ENCODE measurements at regions not wholly inside any gene's neighbourhood (a gene's known extent, or its start where the extent isn't known, plus 50 kb on each side); places are given as distances from the start of the nearest gene placed in this dataset.

DNA sequence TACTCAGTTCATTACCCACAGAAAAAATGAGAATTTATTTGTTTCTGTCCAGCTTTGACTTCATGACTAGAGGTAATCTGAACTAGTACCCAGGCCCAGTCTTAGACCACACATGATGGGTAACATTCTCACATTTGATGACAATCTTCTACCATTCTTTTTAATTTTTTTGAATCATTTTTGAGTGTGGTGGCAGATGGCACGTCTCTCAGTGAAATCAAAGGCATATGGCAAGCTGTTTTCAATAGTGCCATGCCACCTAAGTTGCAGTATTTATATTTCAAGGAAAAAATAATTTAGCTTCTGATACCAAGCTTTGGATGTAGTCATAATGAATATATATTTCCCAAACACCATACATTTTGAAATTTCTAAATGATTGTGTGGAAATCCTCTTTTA is 88.8 kb upstream of the HS3ST5 start:
- Histone ChIP-seq H3K4me3 (replicated peaks in 1 of 3; ENCODE audit: insufficient read depth in 1 of 3, low read depth in 2 of 3, low read length in 3 of 3) (no peak overlapping the region), H2AFZ (ENCODE audit: low read length) (no peak overlapping the region), H3K4me1 (ENCODE audit: insufficient read depth, low read length) (peaks cover 9% of the 10 kb centered on the region), H4K20me1 (ENCODE audit: insufficient read depth, low read length) (no peaks in the 10 kb centered on the region), H3K27ac (ENCODE audit: extremely low read length, insufficient read depth, low read length) (no peak overlapping the region), H3K27me3 (ENCODE audit: control insufficient read depth in 1 of 2, insufficient read depth in 2 of 2, low read length in 2 of 2) (no peaks in the 10 kb centered on the region), H3K4me2 (ENCODE audit: low read depth, low read length) (no peak overlapping the region), H3K79me2 (ENCODE audit: insufficient read depth, low read length) (no peaks in the 10 kb centered on the region), H3K9ac (ENCODE audit: insufficient read depth, low read depth, low read length) (no peak overlapping the region), H3K36me3 (replicated peaks in 1 of 2; ENCODE audit: control insufficient read depth in 1 of 2, insufficient read depth in 2 of 2, low read length in 2 of 2) (no peaks in the 10 kb centered on the region), H3K9me3 (ENCODE audit: low read length) (no peaks in the 10 kb centered on the region)
- intact Hi-C loops (cut with micrococcal nuclease; ENCODE audit: unreplicated experiment) = no loop called here
- in situ Hi-C loops (cut with HindIII; ENCODE audit: extremely low pct_ligation_motif_present, low pct_unique_long_range_greater_than_20kb) = no loop called here
- TF ChIP-seq ZNF879 (CRISPR knock-in tag; IDR thresholded peaks at IDR 0.05) (no peak), ZNF660 (CRISPR knock-in tag; IDR thresholded peaks at IDR 0.05; ENCODE audit: borderline replicate concordance, low read depth) (no peak), ARNTL (CRISPR knock-in tag; IDR thresholded peaks at IDR 0.05) (no peak), ZBTB7A (CRISPR knock-in tag; IDR thresholded peaks at IDR 0.05) (no peak), ZNF550 (CRISPR knock-in tag; IDR thresholded peaks at IDR 0.05; ENCODE audit: borderline replicate concordance) (no peak), ADNP (CRISPR knock-in tag; IDR thresholded peaks at IDR 0.05) (no peak), ZNF83 (CRISPR knock-in tag; IDR thresholded peaks at IDR 0.05; ENCODE audit: borderline replicate concordance) (no peak), CENPX (CRISPR knock-in tag; IDR thresholded peaks at IDR 0.05) (no peak), ATAD3A (CRISPR knock-in tag; IDR thresholded peaks at IDR 0.05) (no peak), TCF7 (IDR thresholded peaks at IDR 0.05; ENCODE audit: low read depth) (no peak), ZNF781 (CRISPR knock-in tag; IDR thresholded peaks at IDR 0.05; ENCODE audit: borderline replicate concordance, not compliant biosample characterization) (no peak), ZFY (CRISPR knock-in tag; IDR thresholded peaks at IDR 0.05) (no peak)
- TF ChIP-seq, protein P1, sequence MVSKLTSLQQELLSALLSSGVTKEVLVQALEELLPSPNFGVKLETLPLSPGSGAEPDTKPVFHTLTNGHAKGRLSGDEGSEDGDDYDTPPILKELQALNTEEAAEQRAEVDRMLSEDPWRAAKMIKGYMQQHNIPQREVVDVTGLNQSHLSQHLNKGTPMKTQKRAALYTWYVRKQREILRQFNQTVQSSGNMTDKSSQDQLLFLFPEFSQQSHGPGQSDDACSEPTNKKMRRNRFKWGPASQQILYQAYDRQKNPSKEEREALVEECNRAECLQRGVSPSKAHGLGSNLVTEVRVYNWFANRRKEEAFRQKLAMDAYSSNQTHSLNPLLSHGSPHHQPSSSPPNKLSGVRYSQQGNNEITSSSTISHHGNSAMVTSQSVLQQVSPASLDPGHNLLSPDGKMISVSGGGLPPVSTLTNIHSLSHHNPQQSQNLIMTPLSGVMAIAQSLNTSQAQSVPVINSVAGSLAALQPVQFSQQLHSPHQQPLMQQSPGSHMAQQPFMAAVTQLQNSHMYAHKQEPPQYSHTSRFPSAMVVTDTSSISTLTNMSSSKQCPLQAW (CRISPR knock-in tag; IDR thresholded peaks at IDR 0.05) = no peak
- TF ChIP-seq, protein P2, sequence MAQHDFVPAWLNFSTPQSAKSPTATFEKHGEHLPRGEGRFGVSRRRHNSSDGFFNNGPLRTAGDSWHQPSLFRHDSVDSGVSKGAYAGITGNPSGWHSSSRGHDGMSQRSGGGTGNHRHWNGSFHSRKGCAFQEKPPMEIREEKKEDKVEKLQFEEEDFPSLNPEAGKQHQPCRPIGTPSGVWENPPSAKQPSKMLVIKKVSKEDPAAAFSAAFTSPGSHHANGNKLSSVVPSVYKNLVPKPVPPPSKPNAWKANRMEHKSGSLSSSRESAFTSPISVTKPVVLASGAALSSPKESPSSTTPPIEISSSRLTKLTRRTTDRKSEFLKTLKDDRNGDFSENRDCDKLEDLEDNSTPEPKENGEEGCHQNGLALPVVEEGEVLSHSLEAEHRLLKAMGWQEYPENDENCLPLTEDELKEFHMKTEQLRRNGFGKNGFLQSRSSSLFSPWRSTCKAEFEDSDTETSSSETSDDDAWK (CRISPR knock-in tag; IDR thresholded peaks at IDR 0.05) = no peak
- TF ChIP-seq, protein P3, sequence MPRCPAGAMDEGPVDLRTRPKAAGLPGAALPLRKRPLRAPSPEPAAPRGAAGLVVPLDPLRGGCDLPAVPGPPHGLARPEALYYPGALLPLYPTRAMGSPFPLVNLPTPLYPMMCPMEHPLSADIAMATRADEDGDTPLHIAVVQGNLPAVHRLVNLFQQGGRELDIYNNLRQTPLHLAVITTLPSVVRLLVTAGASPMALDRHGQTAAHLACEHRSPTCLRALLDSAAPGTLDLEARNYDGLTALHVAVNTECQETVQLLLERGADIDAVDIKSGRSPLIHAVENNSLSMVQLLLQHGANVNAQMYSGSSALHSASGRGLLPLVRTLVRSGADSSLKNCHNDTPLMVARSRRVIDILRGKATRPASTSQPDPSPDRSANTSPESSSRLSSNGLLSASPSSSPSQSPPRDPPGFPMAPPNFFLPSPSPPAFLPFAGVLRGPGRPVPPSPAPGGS (CRISPR knock-in tag; IDR thresholded peaks at IDR 0.05) = no peak
- TF ChIP-seq, protein P4, sequence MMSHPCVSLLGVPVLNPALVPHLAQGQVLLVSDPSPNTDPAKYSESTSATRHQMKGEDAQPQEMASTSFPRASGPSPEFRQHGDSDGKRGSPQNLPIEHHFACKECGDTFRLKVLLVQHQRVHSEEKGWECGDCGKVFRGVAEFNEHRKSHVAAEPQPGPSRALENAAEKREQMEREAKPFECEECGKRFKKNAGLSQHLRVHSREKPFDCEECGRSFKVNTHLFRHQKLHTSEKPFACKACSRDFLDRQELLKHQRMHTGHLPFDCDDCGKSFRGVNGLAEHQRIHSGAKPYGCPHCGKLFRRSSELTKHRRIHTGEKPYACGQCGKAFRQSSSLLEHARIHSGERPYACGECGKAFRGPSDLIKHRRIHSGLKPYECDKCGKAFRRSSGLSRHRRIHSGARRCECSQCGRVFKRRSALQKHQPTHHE (CRISPR knock-in tag; IDR thresholded peaks at IDR 0.05; ENCODE audit: borderline replicate concordance) = no peak
- CTCF ChIA-PET (ENCODE audit: low intra/inter-chr PET ratio, low total read pairs) = no interaction called here
- POLR2A ChIA-PET = no interaction called here
- 12% methylated on average over 1 of the region's 1 CpG for WGBS (ENCODE audit: low lambda C conversion rate)
- BruUV-seq (replicated peaks) = no TSS peak
- ATAC-seq = no peak
- DNase-seq (ENCODE audit: low spot score) = no peak
- no peak for FAIRE-seq

Measured in HepG2 (cell line).